SU-DHL-6 (cell line): ENCODE measurements at regions not wholly inside any gene's neighbourhood (a gene's known extent, or its start where the extent isn't known, plus 50 kb on each side); places are given as distances from the start of the nearest gene placed in this dataset.

Experiments used
- H2AFZ ChIP-seq: fragments of 200-600 bp; sonication (generic); 2 replicates; pipeline ENCODE4 v1.6.1; 2014; ENCODE audit warnings: low read depth, mild to moderate bottlenecking, moderate library complexity, mixed read lengths, antibody characterized with exemption, low read length; ENCODE audit not compliant: severe bottlenecking
- H3F3A ChIP-seq: fragments of 200-600 bp; shearing (Covaris generic); 2 replicates; pipeline ENCODE4 v1.6.0; 2016; ENCODE audit warnings: antibody characterized with exemption, mild to moderate bottlenecking; ENCODE audit not compliant: insufficient read depth
- H3K27ac ChIP-seq: fragments of 200-600 bp; sonication (generic); 2 replicates; pipeline ENCODE4 v1.5.1; 2016; ENCODE audit warnings: low read depth, mild to moderate bottlenecking, low read length, moderate library complexity, mixed read lengths
- H3K27me3 ChIP-seq: fragments of 200-600 bp; sonication (generic), shearing (Covaris generic); 2 replicates; pipeline ENCODE4 v1.6.0; 2014; ENCODE audit warnings: mild to moderate bottlenecking, low read length
- H3K36me3 ChIP-seq: fragments of 200-600 bp; sonication (generic); 2 replicates; pipeline ENCODE4 v1.6.1; 2014; ENCODE audit warnings: mild to moderate bottlenecking, low read length, mixed read lengths
- H3K4me2 ChIP-seq: fragments of 300-600, 200-600 bp; shearing (Covaris generic), sonication (generic); 2 replicates; pipeline ENCODE4 v1.6.0; 2014; ENCODE audit warnings: low read length, low read depth, mild to moderate bottlenecking; ENCODE audit not compliant: poor library complexity, severe bottlenecking
- H3K4me3 ChIP-seq: fragments of 200-600 bp; sonication (generic); 2 replicates; pipeline ENCODE4 v1.5.1; 2014; ENCODE audit warnings: antibody characterized with exemption, low read length, mild to moderate bottlenecking, mixed read lengths; ENCODE audit not compliant: insufficient read depth, poor library complexity, severe bottlenecking
- H3K79me2 ChIP-seq: fragments of 200-600 bp; sonication (generic); 2 replicates; pipeline ENCODE4 v1.6.1; 2014; ENCODE audit warnings: mild to moderate bottlenecking, low read length, moderate library complexity; ENCODE audit not compliant: insufficient read depth
- H3K9ac ChIP-seq: fragments of 200-600 bp; sonication (generic); 2 replicates; pipeline ENCODE4 v1.7.0; 2014; ENCODE audit warnings: mild to moderate bottlenecking, low read length
- H3K9me2 ChIP-seq: fragments of 200-600 bp; sonication (generic); replicated peaks from 2 replicates; pipeline ENCODE4 v1.6.1; 2014; ENCODE audit warnings: low read length; ENCODE audit not compliant: insufficient read depth
- H3K9me3 ChIP-seq: fragments of 200-600 bp; sonication (generic); 2 replicates; pipeline ENCODE4 v1.6.1; 2014; ENCODE audit warnings: low read length, mixed read lengths; ENCODE audit not compliant: insufficient read depth
- H4K20me1 ChIP-seq: fragments of 200-600 bp; sonication (generic); 2 replicates; pipeline ENCODE4 v1.6.1; 2014; ENCODE audit warnings: low read depth, mild to moderate bottlenecking, antibody characterized with exemption, low read length, moderate library complexity, mixed read lengths
- CTCF ChIP-seq: fragments of 200-600 bp; sonication (generic); IDR thresholded peaks from one replicate; pipeline ENCODE4 v1.5.1; 2017; ENCODE audit warnings: antibody characterized with exemption, mild to moderate bottlenecking, low read length, moderate library complexity; ENCODE audit not compliant: insufficient read depth, poor library complexity, severe bottlenecking
- EZH2phosphoT487 ChIP-seq: fragments of 200-600 bp; sonication (generic), shearing (Covaris generic); conservative IDR thresholded peaks from 2 replicates; pipeline ENCODE4 v1.6.1; 2018; ENCODE audit warnings: mild to moderate bottlenecking, antibody characterized with exemption, low read length, moderate library complexity, mixed read lengths

- H3K27ac ChIP-seq = no peak overlapping the region
- H2AFZ ChIP-seq = no peak overlapping the region
- H4K20me1 ChIP-seq = no peaks in the 10 kb centered on the region
- no peaks in the 10 kb centered on the region for H3K79me2 ChIP-seq
- no peak overlapping the region for H3K9ac ChIP-seq
- H3K9me3 ChIP-seq = no peaks in the 10 kb centered on the region
- H3K4me3 ChIP-seq = no peak overlapping the region
- TF ChIP-seq EZH2phosphoT487 = no peak
- no peak for TF ChIP-seq CTCF
- no peaks in the 10 kb centered on the region for H3K9me2 ChIP-seq
- H3K36me3 ChIP-seq = no peaks in the 10 kb centered on the region
- H3F3A ChIP-seq = no peaks in the 10 kb centered on the region
- H3K27me3 ChIP-seq = no peaks in the 10 kb centered on the region
- no peak overlapping the region for H3K4me2 ChIP-seq
Measured at GRCh38 chr6:86357877-86358276, 579.5 kb upstream of the HTR1E start.

- Histone ChIP-seq H4K20me1 (no peaks in the 10 kb centered on the region), H3K4me2 (no peak overlapping the region), H3K27ac (no peak overlapping the region), H3K9me2 (no peaks in the 10 kb centered on the region), H3K79me2 (no peaks in the 10 kb centered on the region), H3F3A (no peaks in the 10 kb centered on the region), H3K27me3 (no peaks in the 10 kb centered on the region), H3K4me3 (no peak overlapping the region), H2AFZ (no peak overlapping the region), H3K9me3 (no peaks in the 10 kb centered on the region), H3K36me3 (no peaks in the 10 kb centered on the region), H3K9ac (no peak overlapping the region)
- no peak for TF ChIP-seq EZH2phosphoT487
- no peak for TF ChIP-seq CTCF
Measured at GRCh38 chr6:86355271-86355670, 582.1 kb upstream of the HTR1E start.

GRCh38 chr6:86331919-86332318 lies 605.4 kb upstream of the HTR1E start:
- Histone ChIP-seq H3K9me2 (no peaks in the 10 kb centered on the region), H3K79me2 (no peaks in the 10 kb centered on the region), H3K9me3 (no peaks in the 10 kb centered on the region), H3K4me3 (no peak overlapping the region), H3K4me2 (no peak overlapping the region), H3K27me3 (no peaks in the 10 kb centered on the region), H3K36me3 (no peaks in the 10 kb centered on the region), H3K27ac (no peak overlapping the region), H4K20me1 (no peaks in the 10 kb centered on the region), H2AFZ (no peak overlapping the region), H3K9ac (no peak overlapping the region), H3F3A (no peaks in the 10 kb centered on the region)
- no peak for TF ChIP-seq EZH2phosphoT487
- TF ChIP-seq CTCF = no peak
